Kidney glomerular epithelial cell (primary cell): ENCODE measurements at regions not wholly inside any gene's neighbourhood (a gene's known extent, or its start where the extent isn't known, plus 50 kb on each side); places are given as distances from the start of the nearest gene placed in this dataset.

Experiments
- DNase-seq: peaks from one replicate; lab custom pipeline; 2025; lab: John Stamatoyannopoulos, UW

DNA sequence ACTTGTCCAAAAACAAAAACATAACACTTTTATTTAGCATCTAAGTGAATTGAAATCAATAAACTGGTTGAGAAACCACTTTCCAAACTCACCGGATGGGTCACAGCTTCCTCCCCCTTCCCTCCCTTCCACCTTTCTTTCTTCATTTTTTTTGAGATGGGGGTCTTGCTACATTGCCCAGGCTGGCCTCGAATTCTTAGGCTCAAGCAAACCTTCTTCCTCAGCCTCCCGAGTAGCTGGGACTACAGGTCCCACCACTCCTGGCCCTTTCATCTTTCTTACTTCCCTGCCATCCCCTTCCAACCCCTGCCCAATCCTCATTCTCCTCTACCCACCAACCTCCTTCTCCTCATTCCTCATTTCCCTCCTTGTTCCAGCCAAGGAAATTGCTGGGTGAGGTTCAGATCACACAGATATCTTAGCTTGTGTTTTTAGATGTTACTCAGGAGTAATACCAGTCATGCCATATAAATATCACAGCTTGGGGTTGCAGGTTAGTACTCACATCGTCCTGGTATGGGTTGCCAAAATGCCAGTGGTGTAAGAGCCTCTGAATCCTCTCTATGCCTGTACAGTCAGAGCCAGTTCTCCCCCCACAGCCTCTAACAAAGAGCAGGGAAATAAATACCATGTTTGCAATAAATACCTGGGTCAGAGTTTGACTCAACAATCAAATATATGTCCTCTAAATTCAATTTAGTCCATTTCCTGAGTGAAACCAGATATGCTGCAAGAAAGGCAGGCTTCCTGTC lies 132.7 kb upstream of the NDUFV2 start:
- no peak for DNase-seq

- no peak for DNase-seq
Measured at GRCh38 chr18:8970843-8971242, 131.7 kb upstream of the NDUFV2 start.

DNA sequence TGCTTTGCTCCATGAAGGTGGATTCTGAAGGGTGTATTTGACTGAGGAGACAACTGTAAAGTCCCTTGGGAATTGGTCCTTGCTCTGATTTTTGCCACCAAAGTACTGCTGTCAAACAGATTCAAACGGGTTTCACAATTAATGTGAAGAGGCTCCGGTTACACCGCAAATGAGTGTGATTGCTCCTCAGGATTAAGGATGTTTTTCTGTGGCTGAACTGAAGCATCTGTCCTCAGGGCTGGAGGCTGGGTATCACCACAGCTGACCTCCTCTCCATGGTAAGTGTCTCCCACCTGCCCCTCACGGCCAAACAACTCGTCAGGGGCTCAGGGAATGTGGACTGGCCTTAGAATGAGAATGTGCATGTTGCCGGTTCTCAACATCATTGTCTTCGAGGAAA lies 130.4 kb upstream of the NDUFV2 start:
- no peak for DNase-seq

GRCh38 chr18:8974279-8974678 lies 128.2 kb upstream of the NDUFV2 start:
- no peak for DNase-seq

- no peak for DNase-seq
Measured at GRCh38 chr18:8974696-8975095, 127.8 kb upstream of the NDUFV2 start.

GRCh38 chr18:8975624-8976023 lies 126.9 kb upstream of the NDUFV2 start:
- no peak for DNase-seq

GRCh38 chr18:8976606-8977005 lies 125.9 kb upstream of the NDUFV2 start:
- DNase-seq = peak; percentile 16

- DNase-seq = no peak
Measured at GRCh38 chr18:8977166-8977565, 125.3 kb upstream of the NDUFV2 start.

- DNase-seq = no peak
Measured at GRCh38 chr18:8977701-8978100, 124.8 kb upstream of the NDUFV2 start.

- no peak for DNase-seq
Measured at GRCh38 chr18:8978394-8978793, 124.1 kb upstream of the NDUFV2 start.

DNA sequence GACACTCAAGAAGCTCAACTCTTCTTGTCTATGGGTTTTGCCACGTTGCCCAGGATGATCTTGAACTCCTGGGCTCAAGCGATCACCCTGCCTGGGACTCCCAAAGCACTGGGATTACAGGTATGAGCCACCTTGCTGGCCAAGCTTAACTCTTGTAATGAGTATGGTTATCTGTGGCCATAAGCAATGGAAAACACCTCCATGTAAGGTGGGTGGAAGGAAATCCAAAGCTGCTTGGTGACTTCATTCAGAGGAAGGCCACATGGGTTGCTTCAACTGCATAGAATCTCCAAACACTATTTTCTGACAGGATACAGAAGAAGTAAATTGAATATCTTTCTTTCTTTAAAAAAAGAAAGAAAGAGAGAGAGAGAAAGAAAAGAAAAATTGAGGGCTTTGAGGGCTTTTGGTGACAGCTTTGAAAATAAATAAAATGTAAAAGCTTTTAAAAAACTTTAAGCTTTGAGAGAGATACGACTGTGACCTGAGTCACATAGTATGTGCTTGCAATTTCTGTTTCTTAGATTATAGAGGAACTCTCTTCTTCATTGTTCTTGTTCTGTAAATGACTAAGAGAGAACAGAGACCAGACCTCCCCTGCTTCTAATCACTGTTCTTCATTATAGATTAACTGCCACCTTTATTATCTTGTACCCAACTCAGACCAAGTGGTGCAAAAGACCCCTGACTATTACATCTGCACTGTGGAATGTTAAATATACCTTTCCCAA lies 123.1 kb upstream of the NDUFV2 start:
- no peak for DNase-seq

DNA sequence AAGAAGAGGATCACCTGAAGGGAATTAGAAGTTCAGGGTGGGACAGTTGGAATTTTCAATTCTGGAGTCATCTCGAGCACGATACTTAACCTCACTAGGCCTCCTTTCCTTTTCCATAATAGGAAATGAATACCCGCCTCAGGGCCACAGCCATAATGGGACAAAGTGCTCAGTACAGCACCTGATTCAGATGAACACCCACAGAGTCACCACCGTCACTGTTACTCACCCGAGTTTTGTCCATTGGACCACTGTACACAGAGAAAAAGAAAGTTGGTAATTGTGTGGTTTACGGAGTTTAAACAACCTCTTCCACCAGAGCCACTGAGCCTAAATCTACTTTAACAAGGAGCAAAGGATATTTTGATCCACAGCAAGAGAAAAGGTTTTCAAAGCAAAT lies 122.0 kb upstream of the NDUFV2 start:
- no peak for DNase-seq

GRCh38 chr18:8980918-8981317 lies 121.6 kb upstream of the NDUFV2 start:
- DNase-seq = no peak

DNA sequence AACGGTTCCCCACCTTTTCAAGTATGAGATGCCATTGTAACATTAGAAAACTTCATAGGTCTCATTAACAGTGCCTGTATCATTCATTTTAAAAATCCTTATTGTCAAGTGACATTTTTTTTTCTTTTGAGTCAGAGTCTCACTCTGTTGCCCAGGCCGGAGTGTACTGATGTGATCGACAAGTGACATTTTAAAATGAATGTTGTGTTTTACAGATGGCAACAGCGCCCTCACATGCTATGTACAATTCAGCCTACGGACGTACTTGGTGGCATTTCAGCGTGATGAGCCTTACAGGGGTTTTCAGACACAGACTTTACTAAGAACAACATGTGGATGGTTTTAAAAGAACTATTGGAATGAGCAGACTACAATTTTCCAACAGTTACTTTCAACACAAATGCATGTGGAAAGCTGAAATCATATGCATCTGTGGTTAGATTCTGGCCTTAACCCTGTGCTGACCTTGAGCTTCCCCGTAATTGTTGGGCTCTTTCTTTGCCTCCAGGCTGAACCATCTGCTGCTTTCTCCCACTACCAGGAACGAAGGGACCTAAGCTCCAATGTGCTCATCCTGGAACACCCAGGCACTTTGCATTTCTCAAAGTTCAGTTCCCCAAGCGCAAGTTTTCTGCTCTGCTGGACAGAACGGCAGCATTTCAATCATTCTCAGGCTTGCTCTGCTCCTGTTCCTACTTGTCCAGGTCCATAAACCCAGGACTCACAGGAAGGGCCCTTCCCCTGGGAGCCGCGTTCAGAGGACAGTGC lies 119.9 kb upstream of the NDUFV2 start:
- peak; percentile 71 for DNase-seq

GRCh38 chr18:8983195-8983594 lies 119.3 kb upstream of the NDUFV2 start:
- DNase-seq = no peak

GRCh38 chr18:8984131-8984721 lies 118.3 kb upstream of the NDUFV2 start:
- DNase-seq = no peak

DNA sequence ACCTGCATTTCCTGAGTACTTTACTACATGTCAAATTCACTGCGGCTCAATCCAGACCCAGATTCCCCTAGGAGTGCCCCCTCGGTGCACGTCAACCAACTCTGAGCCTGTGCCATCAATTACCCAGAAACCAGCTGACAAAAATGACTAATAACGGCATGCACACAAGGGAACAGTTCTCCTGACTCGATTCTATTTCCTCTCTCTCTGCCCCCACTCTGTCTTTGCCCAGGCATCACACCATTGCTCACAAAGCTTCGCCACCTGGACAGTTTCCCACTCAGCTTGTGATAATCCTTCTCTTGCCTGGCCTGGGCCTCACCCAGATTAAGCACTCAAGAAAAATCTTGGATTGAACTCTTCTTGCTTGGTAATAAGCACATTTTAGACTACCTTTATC lies 115.3 kb upstream of the NDUFV2 start:
- peak; percentile 7 for DNase-seq

- DNase-seq = peak; percentile 31
Measured at GRCh38 chr18:8988260-8988871, 114.1 kb upstream of the NDUFV2 start.

GRCh38 chr18:8989017-8989416 lies 113.5 kb upstream of the NDUFV2 start:
- DNase-seq = no peak

DNA sequence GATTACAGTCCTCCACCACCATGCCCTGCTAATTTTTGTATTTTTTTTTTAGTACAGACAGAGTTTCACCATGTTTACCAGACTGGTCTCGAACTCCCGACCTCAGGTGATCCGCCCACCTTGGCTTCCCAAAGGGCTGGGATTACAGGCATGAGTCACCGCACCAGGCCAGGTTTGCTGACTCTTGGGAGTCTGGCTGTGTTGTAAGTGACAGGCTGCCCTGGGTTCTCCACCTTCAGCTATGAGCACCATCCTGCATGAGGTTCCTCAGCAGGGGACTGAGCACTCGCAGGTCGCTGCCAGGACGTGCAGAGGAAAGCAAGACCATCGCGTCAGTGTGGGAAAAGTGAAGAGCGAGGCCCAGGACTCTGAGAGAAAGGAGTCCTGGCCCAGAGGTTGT lies 112.6 kb upstream of the NDUFV2 start:
- no peak for DNase-seq

DNA sequence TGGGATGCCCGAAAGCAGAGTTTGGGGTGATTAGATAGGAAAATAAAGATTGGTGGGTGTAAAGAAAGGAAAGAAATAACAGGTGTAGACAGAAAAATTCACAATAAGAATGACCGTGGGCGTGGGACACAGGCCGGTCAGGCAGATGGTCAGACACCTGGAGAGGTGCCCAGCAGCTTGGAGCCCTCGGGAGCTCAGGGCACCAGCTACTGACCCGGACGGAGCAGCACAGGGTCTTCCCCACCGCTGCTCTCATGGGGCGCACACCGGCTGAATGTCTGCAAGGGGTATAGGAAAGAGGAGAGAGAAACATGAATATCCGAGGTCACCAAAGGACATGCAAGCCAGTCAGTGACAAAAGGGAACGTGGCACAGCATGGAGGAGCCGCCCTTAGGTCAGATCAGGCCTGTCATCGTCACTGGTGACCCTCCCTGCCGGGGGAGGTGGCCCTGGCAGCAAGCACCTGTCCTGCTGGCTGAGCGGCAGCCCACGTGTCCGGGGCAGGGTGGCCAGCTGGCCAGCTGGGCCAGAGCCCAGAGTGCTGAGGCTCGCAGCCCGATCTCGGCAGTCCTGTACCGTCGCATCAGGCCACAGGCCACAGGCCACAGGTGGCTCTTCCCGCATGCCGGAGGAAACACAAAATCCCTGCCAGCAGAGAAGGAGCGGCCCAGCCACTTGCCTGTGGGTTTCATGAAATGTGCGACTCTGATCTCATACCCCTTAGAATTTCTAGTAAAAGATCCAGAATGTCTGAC lies 112.0 kb upstream of the NDUFV2 start:
- no peak for DNase-seq
